GM23248 (cell line): ENCODE measurements at regions not wholly inside any gene's neighbourhood (a gene's known extent, or its start where the extent isn't known, plus 50 kb on each side); places are given as distances from the start of the nearest gene placed in this dataset.

Source experiments
- DNase-seq: peaks from one replicate; pipeline ENCODE4 v3.0.0-alpha.2; 2015
- H2AFZ ChIP-seq: fragments of 200-600 bp; sonication (generic); 2 replicates; pipeline ENCODE4 v1.6.1; 2016; ENCODE audit warnings: antibody characterized with exemption
- H3F3A ChIP-seq: fragments of 200-600 bp; sonication (generic); 2 replicates; pipeline ENCODE4 v1.6.1; 2016; ENCODE audit warnings: mild to moderate bottlenecking, antibody characterized with exemption, mixed run types; ENCODE audit not compliant: insufficient read depth
- H3K27ac ChIP-seq: fragments of 200-600 bp; sonication (generic); 2 replicates; pipeline ENCODE4 v1.5.1; 2016; ENCODE audit warnings: mild to moderate bottlenecking
- H3K27me3 ChIP-seq: fragments of 200-600 bp; sonication (generic); replicated peaks from 2 replicates; pipeline ENCODE4 v1.6.1; 2016; ENCODE audit warnings: mild to moderate bottlenecking; ENCODE audit not compliant: insufficient read depth
- H3K36me3 ChIP-seq: fragments of 200-600 bp; sonication (generic); 2 replicates; pipeline ENCODE4 v1.6.1; 2016; ENCODE audit warnings: low read depth, mild to moderate bottlenecking
- H3K4me1 ChIP-seq: fragments of 200-600 bp; sonication (generic); 2 replicates; pipeline ENCODE4 v1.6.1; 2016; ENCODE audit warnings: mild to moderate bottlenecking; ENCODE audit not compliant: insufficient read depth
- H3K4me2 ChIP-seq: fragments of 200-600 bp; sonication (generic); one replicate; pipeline ENCODE4 v1.6.1; 2016; ENCODE audit warnings: mild to moderate bottlenecking; ENCODE audit not compliant: unreplicated experiment
- H3K4me3 ChIP-seq: fragments of 200-600 bp; sonication (generic); 2 replicates; pipeline ENCODE4 v1.5.1; 2016; ENCODE audit warnings: mild to moderate bottlenecking
- H3K79me2 ChIP-seq: fragments of 200-600 bp; sonication (generic); 2 replicates; pipeline ENCODE4 v1.6.1; 2016; ENCODE audit warnings: mild to moderate bottlenecking; ENCODE audit not compliant: insufficient read depth
- H3K9ac ChIP-seq: fragments of 200-600 bp; sonication (generic); 2 replicates; pipeline ENCODE4 v1.6.1; 2016; ENCODE audit warnings: mild to moderate bottlenecking
- H3K9me2 ChIP-seq: fragments of 200-600 bp; sonication (generic); 2 replicates; pipeline ENCODE4 v1.6.1; 2016; ENCODE audit warnings: mixed run types, mild to moderate bottlenecking, moderate library complexity; ENCODE audit not compliant: insufficient read depth
- H3K9me3 ChIP-seq: fragments of 200-600 bp; sonication (generic); one replicate; pipeline ENCODE4 v1.6.1; 2017; ENCODE audit warnings: low read depth
- H4K20me1 ChIP-seq: fragments of 200-600 bp; sonication (generic); 2 replicates; pipeline ENCODE4 v1.6.0; 2016; ENCODE audit not compliant: insufficient read depth
- EZH2 ChIP-seq: fragments of 200-600 bp; sonication (generic); IDR thresholded peaks from 2 replicates; pipeline ENCODE4 v1.6.1; 2018; ENCODE audit warnings: antibody characterized with exemption, mild to moderate bottlenecking; ENCODE audit not compliant: insufficient read depth, poor library complexity, severe bottlenecking
- EZH2phosphoT487 ChIP-seq: fragments of 200-600 bp; sonication (generic); IDR thresholded peaks from 2 replicates; pipeline ENCODE4 v1.6.1; 2018; ENCODE audit warnings: antibody characterized with exemption, moderate library complexity, mild to moderate bottlenecking, low read depth; ENCODE audit not compliant: insufficient read depth
- WGBS, 2 experiments: methylation state at CpG; one replicate each; pipeline ENCODE4 v1.1.6; 2015 to 2017; ENCODE audit warnings: low lambda C conversion rate in 2 of 2, low coverage in 1 of 2; ENCODE audit errors: missing lambda C conversion rate in 2 of 2; 5-methylcytosine and 5-hydroxymethylcytosine counted together
- in situ Hi-C: fragments of 300-500 bp; cut with MboI; formaldehyde crosslinking; loops from 2 replicates; pipeline ENCODE4 v1.15.0; 2020

- H3K4me2 ChIP-seq, result no peak overlapping the region
- no peaks in the 10 kb centered on the region for H3F3A ChIP-seq
- no peak overlapping the region for H2AFZ ChIP-seq
- no peak for DNase-seq
- no peaks in the 10 kb centered on the region for H3K79me2 ChIP-seq
- no peak overlapping the region for H3K27ac ChIP-seq
- no peak for TF ChIP-seq EZH2
- no peak for TF ChIP-seq EZH2phosphoT487
- no peaks in the 10 kb centered on the region for H3K9me2 ChIP-seq
- H4K20me1 ChIP-seq, result no peaks in the 10 kb centered on the region
- H3K27me3 ChIP-seq, result no peaks in the 10 kb centered on the region; the same call in 1 of the 2 replicates
- no peaks in the 10 kb centered on the region for H3K4me1 ChIP-seq
- H3K4me3 ChIP-seq, result no peak overlapping the region
- H3K9me3 ChIP-seq, result no peaks in the 10 kb centered on the region
- no peaks in the 10 kb centered on the region for H3K36me3 ChIP-seq
- 23 to 29% methylated on average over 4 of the region's 4 CpGs for WGBS, 2 experiments
- H3K9ac ChIP-seq, result no peak overlapping the region
- in situ Hi-C loops, result no loop called here
Observed at GRCh38 chr2:204089574-204089973, 153.0 kb downstream of the ICOS start.

- no peaks in the 10 kb centered on the region for H3K79me2 ChIP-seq
- TF ChIP-seq EZH2 (no peak), EZH2phosphoT487 (no peak)
- H4K20me1 ChIP-seq, result no peaks in the 10 kb centered on the region
- H3K9ac ChIP-seq, result no peak overlapping the region
- no peaks in the 10 kb centered on the region for H3K9me3 ChIP-seq
- no peaks in the 10 kb centered on the region for H3K9me2 ChIP-seq
- H3K36me3 ChIP-seq, result no peaks in the 10 kb centered on the region
- H2AFZ ChIP-seq, result no peak overlapping the region
- H3K4me3 ChIP-seq, result no peak overlapping the region
- WGBS, 2 experiments, result 36 to 37% methylated on average over 3 of the region's 3 CpGs
- H3K27ac ChIP-seq, result no peak overlapping the region
- no peak overlapping the region for H3K4me2 ChIP-seq
- H3K27me3 ChIP-seq, result no peaks in the 10 kb centered on the region; the same call in 1 of the 2 replicates
- no peak for DNase-seq
- H3K4me1 ChIP-seq, result no peaks in the 10 kb centered on the region
- in situ Hi-C loops, result no loop called here
- H3F3A ChIP-seq, result no peaks in the 10 kb centered on the region
Observed at GRCh38 chr2:204090021-204090420, 153.5 kb downstream of the ICOS start.

- no peak overlapping the region for H3K9ac ChIP-seq
- H3K9me3 ChIP-seq, result no peaks in the 10 kb centered on the region
- no peak overlapping the region for H2AFZ ChIP-seq
- H3K79me2 ChIP-seq, result no peaks in the 10 kb centered on the region
- H4K20me1 ChIP-seq, result no peaks in the 10 kb centered on the region
- TF ChIP-seq EZH2phosphoT487 (no peak), EZH2 (no peak)
- H3F3A ChIP-seq, result no peaks in the 10 kb centered on the region
- H3K27me3 ChIP-seq, result peaks cover 34% of the 10 kb centered on the region
- H3K36me3 ChIP-seq, result no peaks in the 10 kb centered on the region
- H3K4me2 ChIP-seq, result no peak overlapping the region
- no peaks in the 10 kb centered on the region for H3K4me1 ChIP-seq
- in situ Hi-C loops, result no loop called here
- no peak for DNase-seq
- no peak overlapping the region for H3K4me3 ChIP-seq
- WGBS, 2 experiments, result 71 to 81% methylated on average over 4 of the region's 4 CpGs
- H3K27ac ChIP-seq, result no peak overlapping the region
- no peaks in the 10 kb centered on the region for H3K9me2 ChIP-seq
Observed at GRCh38 chr2:204104811-204105210, 168.2 kb downstream of the ICOS start.

GRCh38 chr2:204108330-204108751 is 171.8 kb downstream of the ICOS start:
- H2AFZ ChIP-seq, result no peak overlapping the region
- in situ Hi-C loops, result no loop called here
- H3K27me3 ChIP-seq, result peaks cover 41% of the 10 kb centered on the region
- H3F3A ChIP-seq, result no peaks in the 10 kb centered on the region
- no peaks in the 10 kb centered on the region for H3K9me3 ChIP-seq
- no peaks in the 10 kb centered on the region for H3K9me2 ChIP-seq
- H3K4me1 ChIP-seq, result peaks cover 12% of the 10 kb centered on the region; the same call in 1 of the 2 replicates
- H3K79me2 ChIP-seq, result no peaks in the 10 kb centered on the region
- H3K4me2 ChIP-seq, result no peak overlapping the region
- H3K36me3 ChIP-seq, result no peaks in the 10 kb centered on the region
- H3K27ac ChIP-seq, result no peak overlapping the region
- WGBS, 2 experiments, result 0 to 7% methylated on average over 3 of the region's 3 CpGs
- H3K9ac ChIP-seq, result no peak overlapping the region
- H3K4me3 ChIP-seq, result no peak overlapping the region
- DNase-seq, result peak; percentile 9
- no peak for TF ChIP-seq EZH2
- TF ChIP-seq EZH2phosphoT487, result no peak
- no peaks in the 10 kb centered on the region for H4K20me1 ChIP-seq

- no peak for DNase-seq
- no peak for TF ChIP-seq EZH2phosphoT487
- TF ChIP-seq EZH2, result no peak
- Histone ChIP-seq H2AFZ (no peak overlapping the region), H3K36me3 (no peaks in the 10 kb centered on the region), H3F3A (no peaks in the 10 kb centered on the region), H3K9me3 (no peaks in the 10 kb centered on the region), H3K9me2 (no peaks in the 10 kb centered on the region), H3K9ac (no peak overlapping the region), H3K27ac (no peak overlapping the region), H4K20me1 (no peaks in the 10 kb centered on the region), H3K27me3 (peaks cover 41% of the 10 kb centered on the region), H3K4me3 (no peak overlapping the region), H3K79me2 (no peaks in the 10 kb centered on the region), H3K4me2 (no peak overlapping the region), H3K4me1 (peaks cover 12% of the 10 kb centered on the region; the same call in 1 of the 2 replicates)
- 84% methylated on average over 9 of the region's 9 CpGs for WGBS, 2 experiments
- in situ Hi-C loops, result no loop called here
Observed at GRCh38 chr2:204108781-204109295, 172.3 kb downstream of the ICOS start.
